Embryonic facial prominence (tissue), 1 donor: ENCODE measurements at regions not wholly inside any gene's neighbourhood (a gene's known extent, or its start where the extent isn't known, plus 50 kb on each side); places are given as distances from the start of the nearest gene placed in this dataset.
"Not testable (repeated sequence)": the region's sequence is repeated elsewhere in the genome, so short reads cannot be mapped to it uniquely, and the experiment has no call there.

ENCODE experiments used
- DNase-seq: peaks from one replicate; pipeline ENCODE4 v3.0.0-alpha.2; 2016; ENCODE audit errors: extremely low spot score

- no peak for DNase-seq
These were observed 1165.2 kb downstream of the BRINP3 start for GRCh38 chr1:189312499-189312898.

GRCh38 chr1:189313488-189313887, 1164.2 kb downstream of the BRINP3 start:
- no peak for DNase-seq

- DNase-seq = no peak
These were observed 1162.4 kb downstream of the BRINP3 start for GRCh38 chr1:189315035-189315901.

GRCh38 chr1:189323091-189323490, 1154.6 kb downstream of the BRINP3 start:
- no peak for DNase-seq

GRCh38 chr1:189331071-189331470, 1146.6 kb downstream of the BRINP3 start:
- DNase-seq = not testable (repeated sequence)

GRCh38 chr1:189336115-189337100, 1141.3 kb downstream of the BRINP3 start:
- DNase-seq = no peak

GRCh38 chr1:189349607-189350006, 1128.1 kb downstream of the BRINP3 start:
- no peak for DNase-seq

GRCh38 chr1:189350983-189351616, 1126.6 kb downstream of the BRINP3 start:
- no peak for DNase-seq

- no peak for DNase-seq
These were observed 1125.7 kb downstream of the BRINP3 start for GRCh38 chr1:189351960-189352359.

- no peak for DNase-seq
These were observed 1121.5 kb downstream of the BRINP3 start for GRCh38 chr1:189356206-189356605.

- no peak for DNase-seq
These were observed 1120.3 kb downstream of the BRINP3 start for GRCh38 chr1:189357317-189357716.

GRCh38 chr1:189369612-189370011, 1108.1 kb downstream of the BRINP3 start:
- DNase-seq = no peak

GRCh38 chr1:189374816-189375215, 1102.8 kb downstream of the BRINP3 start:
- no peak for DNase-seq

GRCh38 chr1:189405419-189405818, 1072.2 kb downstream of the BRINP3 start:
- no peak for DNase-seq

GRCh38 chr1:189409774-189410173, 1067.9 kb downstream of the BRINP3 start:
- no peak for DNase-seq

GRCh38 chr1:189424746-189425331, 1052.8 kb downstream of the BRINP3 start:
- DNase-seq = no peak

GRCh38 chr1:189429610-189430009, 1048.1 kb downstream of the BRINP3 start:
- no peak for DNase-seq

- DNase-seq = no peak
These were observed 1046.2 kb downstream of the BRINP3 start for GRCh38 chr1:189431447-189431846.

- DNase-seq = no peak
These were observed 1044.9 kb downstream of the BRINP3 start for GRCh38 chr1:189432753-189433152.

GRCh38 chr1:189434461-189434860, 1043.2 kb downstream of the BRINP3 start:
- DNase-seq = no peak

- no peak for DNase-seq
These were observed 1042.3 kb downstream of the BRINP3 start for GRCh38 chr1:189435398-189435797.

- DNase-seq = no peak
These were observed 1038.9 kb downstream of the BRINP3 start for GRCh38 chr1:189438808-189439207.
